Mesothelial cell of epicardium (in vitro differentiated cells): ENCODE measurements at regions not wholly inside any gene's neighbourhood (a gene's known extent, or its start where the extent isn't known, plus 50 kb on each side); places are given as distances from the start of the nearest gene placed in this dataset.

ENCODE experiments used
- DNase-seq, 2 experiments: peaks; one replicate each; pipeline ENCODE4 v3.0.0; 2021; ENCODE audit warnings: low spot score in 2 of 2; ENCODE audit not compliant: unreplicated experiment in 2 of 2
- H3K27ac Mint-ChIP-seq: 2 replicates; pipeline ENCODE4 v1.8.0; 2021; ENCODE audit warnings: mixed read lengths
- H3K27me3 Mint-ChIP-seq: 2 replicates; pipeline ENCODE4 v1.8.0; 2021; ENCODE audit warnings: low read depth, mixed read lengths
- H3K36me3 Mint-ChIP-seq: 2 replicates; pipeline ENCODE4 v1.8.0; 2021; ENCODE audit warnings: mixed read lengths
- H3K4me1 Mint-ChIP-seq: 2 replicates; pipeline ENCODE4 v1.8.0; 2021; ENCODE audit warnings: mixed read lengths
- H3K4me3 Mint-ChIP-seq: 2 replicates; pipeline ENCODE4 v1.8.0; 2021; ENCODE audit warnings: mild to moderate bottlenecking, moderate library complexity, mixed read lengths
- H3K9me3 Mint-ChIP-seq: 2 replicates; pipeline ENCODE4 v1.8.0; 2021; ENCODE audit warnings: mixed read lengths
- CTCF ChIP-seq: fragments of 200-600 bp; sonication (generic); IDR thresholded peaks from one replicate; pipeline ENCODE4 v1.5.0; 2021; ENCODE audit warnings: antibody characterized with exemption; ENCODE audit not compliant: unreplicated experiment

- Mint-ChIP-seq H3K27me3 (no peaks in the 10 kb centered on the region), H3K4me3 (no peak overlapping the region), H3K4me1 (peaks cover 22% of the 10 kb centered on the region), H3K9me3 (peaks cover 13% of the 10 kb centered on the region), H3K27ac (no peak overlapping the region), H3K36me3 (no peaks in the 10 kb centered on the region)
- TF ChIP-seq CTCF = no peak
- DNase-seq = no peak
Observed at GRCh38 chr9:80875947-80876346, 813.4 kb downstream of the TLE1 start.

- no peak overlapping the region for H3K4me3 Mint-ChIP-seq
- H3K27me3 Mint-ChIP-seq = no peaks in the 10 kb centered on the region
- peaks cover 13% of the 10 kb centered on the region for H3K9me3 Mint-ChIP-seq
- no peaks in the 10 kb centered on the region for H3K36me3 Mint-ChIP-seq
- peaks cover 21% of the 10 kb centered on the region for H3K4me1 Mint-ChIP-seq
- H3K27ac Mint-ChIP-seq = no peak overlapping the region
- TF ChIP-seq CTCF = peak; percentile 22
- DNase-seq = no peak
Observed at GRCh38 chr9:80874276-80874675, 815.1 kb downstream of the TLE1 start.

GRCh38 chr9:80873861-80874260 lies 815.5 kb downstream of the TLE1 start:
- no peaks in the 10 kb centered on the region for H3K27me3 Mint-ChIP-seq
- H3K4me1 Mint-ChIP-seq = peaks cover 21% of the 10 kb centered on the region
- H3K9me3 Mint-ChIP-seq = peaks cover 14% of the 10 kb centered on the region
- no peak for DNase-seq
- no peak for TF ChIP-seq CTCF
- no peaks in the 10 kb centered on the region for H3K36me3 Mint-ChIP-seq
- H3K4me3 Mint-ChIP-seq = no peak overlapping the region
- no peak overlapping the region for H3K27ac Mint-ChIP-seq

GRCh38 chr9:80871596-80871995 lies 817.8 kb downstream of the TLE1 start:
- peaks cover 33% of the 10 kb centered on the region for H3K9me3 Mint-ChIP-seq
- no peak for DNase-seq
- H3K4me3 Mint-ChIP-seq = no peak overlapping the region
- TF ChIP-seq CTCF = no peak
- H3K27ac Mint-ChIP-seq = no peak overlapping the region
- H3K27me3 Mint-ChIP-seq = no peaks in the 10 kb centered on the region
- peaks cover 17% of the 10 kb centered on the region for H3K36me3 Mint-ChIP-seq
- peaks cover 21% of the 10 kb centered on the region for H3K4me1 Mint-ChIP-seq

- Mint-ChIP-seq H3K27ac (no peak overlapping the region), H3K36me3 (peaks cover 23% of the 10 kb centered on the region), H3K9me3 (peaks cover 38% of the 10 kb centered on the region), H3K27me3 (no peaks in the 10 kb centered on the region), H3K4me3 (no peak overlapping the region), H3K4me1 (peaks cover 6% of the 10 kb centered on the region)
- no peak for TF ChIP-seq CTCF
- no peak for DNase-seq
Observed at GRCh38 chr9:80867731-80868130, 821.6 kb downstream of the TLE1 start.

- Mint-ChIP-seq H3K4me1 (peaks cover 3% of the 10 kb centered on the region), H3K36me3 (peaks cover 26% of the 10 kb centered on the region), H3K27me3 (no peaks in the 10 kb centered on the region), H3K4me3 (no peak overlapping the region), H3K9me3 (peaks cover 44% of the 10 kb centered on the region), H3K27ac (no peak overlapping the region)
- TF ChIP-seq CTCF = no peak
- DNase-seq = no peak
Observed at GRCh38 chr9:80866576-80867227, 822.6 kb downstream of the TLE1 start.
